PC-3 (cell line): ENCODE measurements at regions not wholly inside any gene's neighbourhood (a gene's known extent, or its start where the extent isn't known, plus 50 kb on each side); places are given as distances from the start of the nearest gene placed in this dataset.
"Not testable (repeated sequence)": the region's sequence is repeated elsewhere in the genome, so short reads cannot be mapped to it uniquely, and the experiment has no call there.

ENCODE experiments used
- ATAC-seq: fragments of 200-7000 bp; cut with Tn5 transposase; 2 replicates; pipeline ENCODE4 v1.9.1; 2020; ENCODE audit warnings: mild to moderate bottlenecking, moderate library complexity
- BruUV-seq: library from RNA; stranded (reverse); fragments of 400-500 nt; replicated peaks from 2 replicates; lab custom pipeline; 2021; lab: Mats Ljungman, UMichigan
- CTCF ChIA-PET: fragments of 300-600 bp; sonication (Branson Sonifier 250); formaldehyde crosslinking; loops from one replicate; lab custom pipeline; 2022; ENCODE audit warnings: antibody characterized with exemption; lab: Charles Lee
- POLR2A ChIA-PET: fragments of 300-600 bp; sonication (Branson Sonifier 250); formaldehyde crosslinking; loops from one replicate; lab custom pipeline; 2022; ENCODE audit warnings: antibody characterized with exemption; ENCODE audit not compliant: unreplicated experiment; lab: Charles Lee
- DNase-seq: peaks from one replicate; pipeline ENCODE4 v3.0.0-alpha.2; 2015
- H2AFZ ChIP-seq: fragments of 300-600 bp; sonication (generic); 2 replicates; pipeline ENCODE4 v1.6.0; 2016; ENCODE audit warnings: antibody characterized with exemption, low read length
- H3F3A ChIP-seq: fragments of 300-600 bp; sonication (generic); one replicate; pipeline ENCODE4 v1.6.0; 2017; ENCODE audit warnings: antibody characterized with exemption, low read length, control low read depth, mild to moderate bottlenecking; ENCODE audit not compliant: unreplicated experiment
- H3K27ac ChIP-seq: fragments of 300-600 bp; sonication (generic); 2 replicates; pipeline ENCODE4 v1.5.1; 2016; ENCODE audit warnings: mild to moderate bottlenecking, low read length
- H3K27me3 ChIP-seq: fragments of 300-600 bp; sonication (generic); 2 replicates; pipeline ENCODE4 v1.6.1; 2016; ENCODE audit warnings: low read length, mixed read lengths
- H3K36me3 ChIP-seq: fragments of 300-600 bp; sonication (generic); 2 replicates; pipeline ENCODE4 v1.6.1; 2016; ENCODE audit warnings: low read depth, mixed run types, low read length, mixed read lengths
- H3K4me1 ChIP-seq: fragments of 300-600 bp; sonication (generic); 2 replicates; pipeline ENCODE4 v1.5.1; 2016; ENCODE audit warnings: low read length; ENCODE audit not compliant: insufficient read depth
- H3K4me2 ChIP-seq: fragments of 300-600 bp; sonication (generic); 2 replicates; pipeline ENCODE4 v1.6.0; 2016; ENCODE audit warnings: low read length
- H3K4me3 ChIP-seq: fragments of 300-600 bp; sonication (generic); 2 replicates; pipeline ENCODE4 v1.5.1; 2016; ENCODE audit warnings: mild to moderate bottlenecking, low read length, mixed read lengths
- H3K79me2 ChIP-seq: fragments of 300-600 bp; sonication (generic); 2 replicates; pipeline ENCODE4 v1.6.1; 2017; ENCODE audit warnings: low read length, mixed read lengths
- H3K9ac ChIP-seq: fragments of 300-600 bp; sonication (generic); 2 replicates; pipeline ENCODE4 v1.6.0; 2016; ENCODE audit warnings: mild to moderate bottlenecking, low read length
- H3K9me2 ChIP-seq: fragments of 300-600 bp; sonication (generic); replicated peaks from 2 replicates; pipeline ENCODE4 v1.6.1; 2016; ENCODE audit warnings: mixed run types, low read length, mixed read lengths
- H3K9me3 ChIP-seq: fragments of 300-600 bp; sonication (generic); 2 replicates; pipeline ENCODE4 v1.6.1; 2016; ENCODE audit warnings: low read length, mixed read lengths
- H4K20me1 ChIP-seq: fragments of 300-600 bp; sonication (generic); 2 replicates; pipeline ENCODE4 v1.6.1; 2016; ENCODE audit warnings: low read length, mixed read lengths
- EZH2 ChIP-seq: fragments of 300-600 bp; sonication (generic); IDR thresholded peaks from one replicate; pipeline ENCODE4 v1.6.1; 2017; ENCODE audit warnings: antibody characterized with exemption, mild to moderate bottlenecking, low read length; ENCODE audit not compliant: unreplicated experiment
- EZH2phosphoT487 ChIP-seq: fragments of 300-600 bp; sonication (generic); IDR thresholded peaks from 2 replicates; pipeline ENCODE4 v1.6.1; 2018; ENCODE audit warnings: mild to moderate bottlenecking, antibody characterized with exemption, low read length, borderline replicate concordance
- intact Hi-C: fragments of 100-400 bp; cut with micrococcal nuclease; formaldehyde crosslinking; loops from 2 replicates; pipeline ENCODE4 v1.9.0; 2023
- TF ChIP-seq, protein P1 (sequence below): fragments of 300-600 bp; sonication (generic); conservative IDR thresholded peaks from 2 replicates; pipeline ENCODE4 v1.5.1; 2017; ENCODE audit warnings: antibody characterized with exemption, low read depth, mild to moderate bottlenecking, low read length

DNA sequence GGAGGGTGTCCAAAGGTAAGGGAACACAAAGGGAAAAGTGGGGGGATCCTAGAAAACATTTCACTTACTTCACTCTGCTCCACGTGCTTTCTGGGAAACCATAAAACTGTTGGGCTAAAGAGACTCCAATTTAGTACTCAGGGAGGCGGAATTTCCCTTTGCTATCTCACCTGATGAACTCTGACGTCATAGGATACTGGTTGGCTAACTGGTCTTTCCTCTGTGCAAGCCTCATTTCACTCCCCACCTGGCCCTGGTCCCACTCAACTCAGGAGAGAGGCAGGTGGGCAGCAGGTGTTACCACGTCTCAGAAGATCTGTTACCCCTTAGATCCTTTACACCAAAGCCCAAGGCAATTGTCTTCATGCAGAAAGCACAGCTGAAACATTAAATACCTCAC is 51.8 kb upstream of the PMAIP1 start:
- H3K9ac ChIP-seq, result no peak overlapping the region
- CTCF ChIA-PET, result no interaction called here
- TF ChIP-seq EZH2, result no peak
- no peak for TF ChIP-seq EZH2phosphoT487
- TF ChIP-seq, protein P1, sequence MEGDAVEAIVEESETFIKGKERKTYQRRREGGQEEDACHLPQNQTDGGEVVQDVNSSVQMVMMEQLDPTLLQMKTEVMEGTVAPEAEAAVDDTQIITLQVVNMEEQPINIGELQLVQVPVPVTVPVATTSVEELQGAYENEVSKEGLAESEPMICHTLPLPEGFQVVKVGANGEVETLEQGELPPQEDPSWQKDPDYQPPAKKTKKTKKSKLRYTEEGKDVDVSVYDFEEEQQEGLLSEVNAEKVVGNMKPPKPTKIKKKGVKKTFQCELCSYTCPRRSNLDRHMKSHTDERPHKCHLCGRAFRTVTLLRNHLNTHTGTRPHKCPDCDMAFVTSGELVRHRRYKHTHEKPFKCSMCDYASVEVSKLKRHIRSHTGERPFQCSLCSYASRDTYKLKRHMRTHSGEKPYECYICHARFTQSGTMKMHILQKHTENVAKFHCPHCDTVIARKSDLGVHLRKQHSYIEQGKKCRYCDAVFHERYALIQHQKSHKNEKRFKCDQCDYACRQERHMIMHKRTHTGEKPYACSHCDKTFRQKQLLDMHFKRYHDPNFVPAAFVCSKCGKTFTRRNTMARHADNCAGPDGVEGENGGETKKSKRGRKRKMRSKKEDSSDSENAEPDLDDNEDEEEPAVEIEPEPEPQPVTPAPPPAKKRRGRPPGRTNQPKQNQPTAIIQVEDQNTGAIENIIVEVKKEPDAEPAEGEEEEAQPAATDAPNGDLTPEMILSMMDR, result no peak
- no peaks in the 10 kb centered on the region for H3K79me2 ChIP-seq
- peaks cover 26% of the 10 kb centered on the region for H3K4me1 ChIP-seq
- no peaks in the 10 kb centered on the region for H3F3A ChIP-seq
- H3K27me3 ChIP-seq, result no peaks in the 10 kb centered on the region
- H3K4me3 ChIP-seq, result no peak overlapping the region
- ATAC-seq (no peak), DNase-seq (no peak)
- no peak overlapping the region for H3K4me2 ChIP-seq
- H4K20me1 ChIP-seq, result no peaks in the 10 kb centered on the region
- BruUV-seq, result no TSS peak
- no peak overlapping the region for H2AFZ ChIP-seq
- no peaks in the 10 kb centered on the region for H3K9me3 ChIP-seq
- intact Hi-C loops, result no loop called here
- H3K36me3 ChIP-seq, result no peaks in the 10 kb centered on the region
- POLR2A ChIA-PET, result no interaction called here
- H3K9me2 ChIP-seq, result no peaks in the 10 kb centered on the region
- no peak overlapping the region for H3K27ac ChIP-seq

DNA sequence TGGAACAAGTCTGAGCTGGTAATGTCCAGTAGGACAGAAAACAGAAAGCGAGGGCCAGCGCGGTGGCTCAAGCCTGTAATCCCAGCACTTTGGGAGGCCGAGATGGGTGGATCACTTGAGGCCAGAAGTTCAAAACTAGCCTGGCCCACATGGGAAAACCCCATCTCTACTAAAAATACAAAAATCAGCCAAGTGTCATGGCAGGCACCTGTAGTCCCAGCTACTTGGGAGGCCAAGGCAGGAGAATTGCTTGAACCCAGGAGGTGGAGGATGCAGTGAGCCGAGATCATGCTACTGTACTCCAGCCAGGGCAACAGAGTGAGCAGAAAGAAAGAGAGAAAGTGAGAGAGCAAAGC is 52.3 kb upstream of the PMAIP1 start:
- peak overlapping the region; percentile 6; the same call in 1 of the 2 replicates for H3K4me2 ChIP-seq
- DNase-seq, H3K9ac ChIP-seq, H3K27me3 ChIP-seq, BruUV-seq, CTCF ChIA-PET, H3K27ac ChIP-seq, intact Hi-C loops, H3K4me3 ChIP-seq, H3K9me3 ChIP-seq, H3K9me2 ChIP-seq, H3K36me3 ChIP-seq, H2AFZ ChIP-seq, H4K20me1 ChIP-seq, H3F3A ChIP-seq, ATAC-seq, POLR2A ChIA-PET, H3K79me2 ChIP-seq: not testable (repeated sequence)
- peaks cover 29% of the 10 kb centered on the region for H3K4me1 ChIP-seq

DNA sequence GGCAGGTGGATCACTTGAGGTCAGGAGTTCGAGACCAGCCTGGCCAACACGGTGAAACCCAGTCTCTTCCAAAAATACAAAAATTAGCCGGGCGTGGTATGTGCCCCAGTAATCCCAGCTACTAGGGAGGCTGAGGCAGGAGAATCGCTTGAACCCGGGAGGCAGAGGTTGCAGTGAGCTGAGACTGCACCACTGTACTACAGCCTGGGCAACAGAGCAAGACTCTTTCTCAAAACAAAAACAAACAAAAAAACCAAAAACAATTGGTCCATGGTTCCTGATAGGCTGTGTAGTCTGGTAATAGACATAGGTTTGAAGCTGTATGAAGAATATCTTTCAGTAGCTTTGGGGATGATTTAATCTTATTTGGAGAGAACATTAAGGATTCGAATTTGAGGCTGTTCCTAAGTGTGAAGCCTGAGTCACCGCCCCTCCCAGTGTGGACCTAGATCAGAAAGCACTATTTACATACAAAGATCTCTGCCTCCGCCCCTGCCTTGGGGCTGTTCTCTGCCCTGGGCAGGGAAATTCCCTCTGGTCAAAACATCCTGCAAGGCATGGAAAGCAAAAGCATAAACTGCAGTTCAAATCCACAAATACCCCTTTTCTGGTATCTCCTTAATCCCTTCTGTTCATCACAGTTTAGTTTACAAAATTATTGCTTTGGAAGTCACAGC is 52.8 kb upstream of the PMAIP1 start:
- Histone ChIP-seq H3K27me3 (no peaks in the 10 kb centered on the region), H2AFZ (no peak overlapping the region), H3K27ac (no peak overlapping the region), H3K4me2 (peak overlapping the region; percentile 6; the same call in 1 of the 2 replicates), H3K4me3 (no peak overlapping the region), H3K36me3 (no peaks in the 10 kb centered on the region), H3K9me3 (no peaks in the 10 kb centered on the region), H3K79me2 (no peaks in the 10 kb centered on the region), H3K4me1 (peaks cover 29% of the 10 kb centered on the region), H3K9ac (no peak overlapping the region), H3K9me2 (no peaks in the 10 kb centered on the region), H3F3A (no peaks in the 10 kb centered on the region), H4K20me1 (no peaks in the 10 kb centered on the region)
- peak; percentile 61 for DNase-seq
- ATAC-seq, result peak; percentile 86
- BruUV-seq, result no TSS peak
- ChIA-PET POLR2A (no interaction called here), CTCF (no interaction called here)
- intact Hi-C loops, result no loop called here
- TF ChIP-seq, protein P1, result no peak
- no peak for TF ChIP-seq EZH2
- TF ChIP-seq EZH2phosphoT487, result no peak
